Trophoblast cell (in vitro differentiated cells and primary cell): ENCODE measurements at regions not wholly inside any gene's neighbourhood (a gene's known extent, or its start where the extent isn't known, plus 50 kb on each side); places are given as distances from the start of the nearest gene placed in this dataset.
A peak's percentile ranks its signal among the peaks of the same experiment; 100 is the strongest.

Experiments
- DNase-seq, 2 donors: peaks; one replicate each; pipeline ENCODE4 v3.0.0-alpha.2; 2016
- H2AFZ ChIP-seq: 2 replicates; pipeline ENCODE4 v1.6.1; 2013; ENCODE audit warnings: low read length, moderate library complexity, mild to moderate bottlenecking; ENCODE audit not compliant: insufficient read depth, poor library complexity
- H2AK5ac ChIP-seq: 2 replicates; pipeline ENCODE4 v1.6.1; 2013; ENCODE audit warnings: mild to moderate bottlenecking, low read length
- H2BK120ac ChIP-seq: 2 replicates; pipeline ENCODE4 v1.6.1; 2013; ENCODE audit warnings: low read length, mild to moderate bottlenecking, moderate library complexity; ENCODE audit not compliant: insufficient read depth, poor library complexity
- H2BK12ac ChIP-seq: 2 replicates; pipeline ENCODE4 v1.6.1; 2013; ENCODE audit warnings: mild to moderate bottlenecking, low read length, moderate library complexity
- H2BK5ac ChIP-seq: 2 replicates; pipeline ENCODE4 v1.6.1; 2013; ENCODE audit warnings: low read length, low read depth, moderate library complexity, mild to moderate bottlenecking; ENCODE audit not compliant: poor library complexity
- H3K14ac ChIP-seq: 2 replicates; pipeline ENCODE4 v1.6.1; 2013; ENCODE audit warnings: mild to moderate bottlenecking, low read length
- H3K18ac ChIP-seq: 2 replicates; pipeline ENCODE4 v1.6.1; 2013; ENCODE audit warnings: mild to moderate bottlenecking, low read length
- H3K23ac ChIP-seq: 2 replicates; pipeline ENCODE4 v1.6.1; 2013; ENCODE audit warnings: low read length
- H3K27ac ChIP-seq: 2 replicates; pipeline ENCODE4 v1.5.1; 2013; ENCODE audit warnings: low read depth, mild to moderate bottlenecking, inconsistent platforms, low read length, moderate library complexity
- H3K27me3 ChIP-seq: 2 replicates; pipeline ENCODE4 v1.6.1; 2013; ENCODE audit warnings: inconsistent platforms, mild to moderate bottlenecking, low read length, moderate library complexity; ENCODE audit not compliant: insufficient read depth
- H3K36me3 ChIP-seq, 2 experiments: 1 replicate in 1 of 2; 2 replicates in 1 of 2; pipeline ENCODE4 v1.6.1; 2013; ENCODE audit warnings: low read length in 2 of 2, mild to moderate bottlenecking in 2 of 2, moderate library complexity in 1 of 2; ENCODE audit not compliant: insufficient read depth in 2 of 2, control insufficient read depth in 1 of 2
- H3K4ac ChIP-seq: 2 replicates; pipeline ENCODE4 v1.6.1; 2013; ENCODE audit warnings: low read depth, mild to moderate bottlenecking, low read length, moderate library complexity
- H3K4me1 ChIP-seq, 2 experiments: 1 replicate in 1 of 2; 2 replicates in 1 of 2; pipeline ENCODE4 v1.6.1; 2013; ENCODE audit warnings: low read length in 2 of 2, mild to moderate bottlenecking in 2 of 2, moderate library complexity in 1 of 2; ENCODE audit not compliant: insufficient read depth in 2 of 2, control insufficient read depth in 1 of 2
- H3K4me2 ChIP-seq: 2 replicates; pipeline ENCODE4 v1.6.1; 2013; ENCODE audit warnings: inconsistent platforms, mild to moderate bottlenecking, low read length, moderate library complexity
- H3K4me3 ChIP-seq: 2 replicates; pipeline ENCODE4 v1.5.1; 2013; ENCODE audit warnings: mild to moderate bottlenecking, low read depth, low read length, inconsistent platforms
- H3K79me1 ChIP-seq: one replicate; pipeline ENCODE4 v1.6.1; 2013; ENCODE audit warnings: low read length
- H3K79me2 ChIP-seq: 2 replicates; pipeline ENCODE4 v1.6.1; 2013; ENCODE audit warnings: low read length, mild to moderate bottlenecking; ENCODE audit not compliant: control insufficient read depth, insufficient read depth, poor library complexity
- H3K9ac ChIP-seq: 2 replicates; pipeline ENCODE4 v1.6.1; 2013; ENCODE audit warnings: mild to moderate bottlenecking, low read length
- H3K9me3 ChIP-seq: 2 replicates; pipeline ENCODE4 v1.6.1; 2013; ENCODE audit warnings: low read depth, mild to moderate bottlenecking, control low read depth, inconsistent platforms, low read length; ENCODE audit not compliant: insufficient read depth
- H4K12ac ChIP-seq: 2 replicates; pipeline ENCODE4 v1.6.1; 2013; ENCODE audit warnings: low read depth, mild to moderate bottlenecking, low read length, moderate library complexity
- H4K8ac ChIP-seq: 2 replicates; pipeline ENCODE4 v1.6.1; 2013; ENCODE audit warnings: low read depth, mild to moderate bottlenecking, low read length, moderate library complexity
- H4K91ac ChIP-seq: one replicate; pipeline ENCODE4 v1.6.1; 2013; ENCODE audit warnings: low read depth, mild to moderate bottlenecking, low read length, moderate library complexity
- WGBS: extraction: QIAGEN DNeasy Blood & Tissue Kit; methylation state at CpG from one replicate; pipeline ENCODE4 v1.1.7; 2013; ENCODE audit warnings: missing lambda C conversion rate; ENCODE audit not compliant: insufficient read length, insufficient coverage; ENCODE audit errors: extremely low coverage; 5-methylcytosine and 5-hydroxymethylcytosine counted together

- Histone ChIP-seq H3K9ac (no peak overlapping the region), H4K12ac (no peak overlapping the region), H3K27me3 (no peaks in the 10 kb centered on the region), H2BK120ac (no peak overlapping the region), H2BK5ac (no peak overlapping the region), H2BK12ac (no peak overlapping the region), H4K8ac (no peak overlapping the region), H3K18ac (no peak overlapping the region), H3K4me3 (no peak overlapping the region), H2AK5ac (no peak overlapping the region), H3K79me1 (no peaks in the 10 kb centered on the region), H3K23ac (no peak overlapping the region), H3K27ac (no peak overlapping the region), H3K9me3 (no peaks in the 10 kb centered on the region), H3K4ac (no peak overlapping the region), H3K4me1 (no peaks in the 10 kb centered on the region), H2AFZ (no peak overlapping the region), H4K91ac (no peak overlapping the region), H3K79me2 (no peaks in the 10 kb centered on the region), H3K14ac (no peak overlapping the region), H3K4me2 (no peak overlapping the region), H3K36me3 (no peaks in the 10 kb centered on the region)
- DNase-seq, result no peak
- WGBS, result no CpG with 5 or more reads among the region's 4 CpGs
Measured at GRCh38 chr9:2335260-2335659, 286.3 kb upstream of the VLDLR start.

GRCh38 chr9:2336055-2336454, 285.5 kb upstream of the VLDLR start:
- Histone ChIP-seq H3K9ac (no peak overlapping the region), H2BK12ac (no peak overlapping the region), H3K27ac (no peak overlapping the region), H4K8ac (no peak overlapping the region), H4K12ac (no peak overlapping the region), H3K4me3 (no peak overlapping the region), H4K91ac (no peak overlapping the region), H3K9me3 (no peaks in the 10 kb centered on the region), H2AK5ac (no peak overlapping the region), H3K4me2 (no peak overlapping the region), H2AFZ (no peak overlapping the region), H3K18ac (no peak overlapping the region), H3K27me3 (no peaks in the 10 kb centered on the region), H3K36me3 (no peaks in the 10 kb centered on the region), H3K14ac (no peak overlapping the region), H2BK120ac (no peak overlapping the region), H3K79me1 (no peaks in the 10 kb centered on the region), H3K79me2 (no peaks in the 10 kb centered on the region), H3K23ac (no peak overlapping the region), H3K4me1 (no peaks in the 10 kb centered on the region), H3K4ac (no peak overlapping the region), H2BK5ac (no peak overlapping the region)
- peak in 1 of 2 donors; percentile 29 for DNase-seq
- WGBS, result no CpG with 5 or more reads among the region's 4 CpGs

GRCh38 chr9:2337131-2337530, 284.5 kb upstream of the VLDLR start:
- H3K4me1 ChIP-seq, result no peaks in the 10 kb centered on the region
- no peak for DNase-seq
- H3K14ac ChIP-seq, result no peak overlapping the region
- no peak overlapping the region for H4K8ac ChIP-seq
- no peak overlapping the region for H2BK5ac ChIP-seq
- no peak overlapping the region for H3K4me2 ChIP-seq
- H2AFZ ChIP-seq, result no peak overlapping the region
- H2AK5ac ChIP-seq, result no peak overlapping the region
- H3K9ac ChIP-seq, result no peak overlapping the region
- H3K79me2 ChIP-seq, result no peaks in the 10 kb centered on the region
- no peak overlapping the region for H3K27ac ChIP-seq
- H3K18ac ChIP-seq, result no peak overlapping the region
- no peak overlapping the region for H4K12ac ChIP-seq
- H2BK120ac ChIP-seq, result no peak overlapping the region
- H3K9me3 ChIP-seq, result no peaks in the 10 kb centered on the region
- H3K79me1 ChIP-seq, result no peaks in the 10 kb centered on the region
- H3K23ac ChIP-seq, result no peak overlapping the region
- no CpG with 5 or more reads among the region's 2 CpGs for WGBS
- no peak overlapping the region for H2BK12ac ChIP-seq
- H3K4me3 ChIP-seq, result no peak overlapping the region
- H4K91ac ChIP-seq, result no peak overlapping the region
- no peak overlapping the region for H3K4ac ChIP-seq
- H3K27me3 ChIP-seq, result no peaks in the 10 kb centered on the region
- no peaks in the 10 kb centered on the region for H3K36me3 ChIP-seq

GRCh38 chr9:2337627-2338026, 284.0 kb upstream of the VLDLR start:
- no peak overlapping the region for H3K9ac ChIP-seq
- H3K4ac ChIP-seq, result no peak overlapping the region
- no peaks in the 10 kb centered on the region for H3K79me2 ChIP-seq

More at GRCh38 chr9:2337627-2338026, 284.0 kb upstream of the VLDLR start:
- Histone ChIP-seq H3K23ac (no peak overlapping the region), H3K18ac (no peak overlapping the region), H2BK120ac (no peak overlapping the region), H3K79me1 (no peaks in the 10 kb centered on the region), H3K4me1 (no peaks in the 10 kb centered on the region), H3K4me3 (no peak overlapping the region), H3K36me3 (no peaks in the 10 kb centered on the region), H4K8ac (no peak overlapping the region), H2AK5ac (no peak overlapping the region), H3K9me3 (no peaks in the 10 kb centered on the region), H3K14ac (no peak overlapping the region), H2AFZ (no peak overlapping the region), H3K27ac (no peak overlapping the region), H2BK12ac (no peak overlapping the region), H4K12ac (no peak overlapping the region), H4K91ac (no peak overlapping the region), H3K4me2 (no peak overlapping the region), H3K27me3 (no peaks in the 10 kb centered on the region), H2BK5ac (no peak overlapping the region)
- no CpG with 5 or more reads among the region's 4 CpGs for WGBS
- DNase-seq, result no peak
